ENCODE measurements at regions not wholly inside any gene's neighbourhood (a gene's known extent, or its start where the extent isn't known, plus 50 kb on each side); places are given as distances from the start of the nearest gene placed in this dataset.
"Not testable (repeated sequence)": the region's sequence is repeated elsewhere in the genome, so short reads cannot be mapped to it uniquely, and the experiment has no call there.

GRCh38 chr1:80154176-80154575, 1147.6 kb upstream of the ADGRL4 start:
- no peak for DNase-seq (ENCODE audit: low read depth)
- H3K4me3 ChIP-seq (ENCODE audit: low read depth, low read length), result no peak overlapping the region

- H3K4me3 ChIP-seq (ENCODE audit: low read depth, low read length), result no peak overlapping the region
Measured at GRCh38 chr1:80153762-80154161, 1147.2 kb upstream of the ADGRL4 start.

GRCh38 chr1:80143361-80143760, 1136.8 kb upstream of the ADGRL4 start:
- no peak for DNase-seq (ENCODE audit: low read depth)
- no peak overlapping the region for H3K4me3 ChIP-seq (ENCODE audit: low read depth, low read length)

More at GRCh38 chr1:80153762-80154161, 1147.2 kb upstream of the ADGRL4 start:
- DNase-seq (ENCODE audit: low read depth), result no peak

GRCh38 chr1:80137946-80138602, 1131.5 kb upstream of the ADGRL4 start:
- not testable (repeated sequence) for H3K4me3 ChIP-seq (ENCODE audit: low read depth, low read length); DNase-seq (ENCODE audit: low read depth)

- DNase-seq (ENCODE audit: low read depth), result no peak
- H3K4me3 ChIP-seq (ENCODE audit: low read depth, low read length), result no peak overlapping the region
Measured at GRCh38 chr1:80113168-80114038, 1106.9 kb upstream of the ADGRL4 start.

GRCh38 chr1:80101159-80101558, 1094.6 kb upstream of the ADGRL4 start:
- no peak for DNase-seq (ENCODE audit: low read depth)
- no peak overlapping the region for H3K4me3 ChIP-seq (ENCODE audit: low read depth, low read length)

- no peak for DNase-seq (ENCODE audit: low read depth)
- H3K4me3 ChIP-seq (ENCODE audit: low read depth, low read length), result no peak overlapping the region
Measured at GRCh38 chr1:80099713-80100112, 1093.2 kb upstream of the ADGRL4 start.

GRCh38 chr1:80085067-80085466, 1078.5 kb upstream of the ADGRL4 start:
- no peak for DNase-seq (ENCODE audit: low read depth)
- no peak overlapping the region for H3K4me3 ChIP-seq (ENCODE audit: low read depth, low read length)

- no peak for DNase-seq (ENCODE audit: low read depth)
- H3K4me3 ChIP-seq (ENCODE audit: low read depth, low read length), result no peak overlapping the region
Measured at GRCh38 chr1:80083892-80084291, 1077.4 kb upstream of the ADGRL4 start.

GRCh38 chr1:80076469-80076868, 1069.9 kb upstream of the ADGRL4 start:
- H3K4me3 ChIP-seq (ENCODE audit: low read depth, low read length), result no peak overlapping the region
- no peak for DNase-seq (ENCODE audit: low read depth)

- no peak overlapping the region for H3K4me3 ChIP-seq (ENCODE audit: low read depth, low read length)
- no peak for DNase-seq (ENCODE audit: low read depth)
Measured at GRCh38 chr1:80075351-80075750, 1068.8 kb upstream of the ADGRL4 start.

GRCh38 chr1:80072563-80072962, 1066.0 kb upstream of the ADGRL4 start:
- H3K4me3 ChIP-seq (ENCODE audit: low read depth, low read length), result no peak overlapping the region
- no peak for DNase-seq (ENCODE audit: low read depth)

- no peak overlapping the region for H3K4me3 ChIP-seq (ENCODE audit: low read depth, low read length)
- no peak for DNase-seq (ENCODE audit: low read depth)
Measured at GRCh38 chr1:80066060-80066459, 1059.5 kb upstream of the ADGRL4 start.

GRCh38 chr1:80064524-80064923, 1058.0 kb upstream of the ADGRL4 start:
- no peak overlapping the region for H3K4me3 ChIP-seq (ENCODE audit: low read depth, low read length)
- no peak for DNase-seq (ENCODE audit: low read depth)

GRCh38 chr1:80059940-80060339, 1053.4 kb upstream of the ADGRL4 start:
- H3K4me3 ChIP-seq (ENCODE audit: low read depth, low read length), result no peak overlapping the region
- DNase-seq (ENCODE audit: low read depth), result no peak

GRCh38 chr1:80056179-80056578, 1049.6 kb upstream of the ADGRL4 start:
- no peak for DNase-seq (ENCODE audit: low read depth)
- H3K4me3 ChIP-seq (ENCODE audit: low read depth, low read length), result no peak overlapping the region

GRCh38 chr1:80054129-80054528, 1047.6 kb upstream of the ADGRL4 start:
- no peak overlapping the region for H3K4me3 ChIP-seq (ENCODE audit: low read depth, low read length)
- peak; percentile 79 for DNase-seq (ENCODE audit: low read depth)

- DNase-seq (ENCODE audit: low read depth), result no peak
- H3K4me3 ChIP-seq (ENCODE audit: low read depth, low read length), result no peak overlapping the region
Measured at GRCh38 chr1:80053613-80054012, 1047.1 kb upstream of the ADGRL4 start.

GRCh38 chr1:80050523-80050922, 1044.0 kb upstream of the ADGRL4 start:
- no peak overlapping the region for H3K4me3 ChIP-seq (ENCODE audit: low read depth, low read length)
- DNase-seq (ENCODE audit: low read depth), result no peak

GRCh38 chr1:80050085-80050484, 1043.6 kb upstream of the ADGRL4 start:
- no peak overlapping the region for H3K4me3 ChIP-seq (ENCODE audit: low read depth, low read length)
- no peak for DNase-seq (ENCODE audit: low read depth)

- no peak for DNase-seq (ENCODE audit: low read depth)
Measured at GRCh38 chr1:80048716-80049115, 1042.2 kb upstream of the ADGRL4 start.

More at GRCh38 chr1:80048716-80049115, 1042.2 kb upstream of the ADGRL4 start:
- no peak overlapping the region for H3K4me3 ChIP-seq (ENCODE audit: low read depth, low read length)

All from skeletal muscle cell (primary cell).